HepG2 (cell line): ENCODE measurements at regions not wholly inside any gene's neighbourhood (a gene's known extent, or its start where the extent isn't known, plus 50 kb on each side); places are given as distances from the start of the nearest gene placed in this dataset.

Experiments used
- ATAC-seq: fragments of 200-7000 bp; cut with Tn5 transposase; 3 replicates; pipeline ENCODE4 v1.9.1; 2020; ENCODE audit warnings: mild to moderate bottlenecking, moderate library complexity
- BruUV-seq: library from RNA; stranded (reverse); fragments of 400-500 nt; replicated peaks from 2 replicates; lab custom pipeline; 2021; lab: Mats Ljungman, UMichigan
- CTCF ChIA-PET: fragments of 300-600 bp; formaldehyde crosslinking; extraction: SDS; loops from one replicate; lab custom pipeline; 2021; ENCODE audit warnings: low total read pairs, inconsistent platforms, low intra/inter-chr PET ratio; lab: Yijun Ruan, JAX
- POLR2A ChIA-PET: fragments of 350-600 bp; sonication (Branson Sonifier 250); formaldehyde crosslinking; loops from one replicate; lab custom pipeline; 2020; ENCODE audit warnings: antibody characterized with exemption, inconsistent platforms; lab: Yijun Ruan, JAX
- DNase-seq: peaks from one replicate; pipeline ENCODE4 v3.0.0-alpha.2; 2015; ENCODE audit warnings: low spot score
- FAIRE-seq: peaks from 3 replicates; lab custom pipeline; 2011; peaks lifted over from hg19 to GRCh38; lab: Jason Lieb, UNC
- H2AFZ ChIP-seq: one replicate; pipeline ENCODE4 v1.6.1; 2011; ENCODE audit warnings: low read length, inconsistent platforms
- H3K27ac ChIP-seq: fragments of 300-600 bp; 3 replicates; pipeline ENCODE4 v1.8.0; 2011; ENCODE audit warnings: mixed run types, mild to moderate bottlenecking, mixed read lengths, low read length, inconsistent platforms; ENCODE audit not compliant: insufficient read depth; ENCODE audit errors: extremely low read length
- H3K27me3 ChIP-seq, 2 experiments: fragments of 200-600 bp in 1 of 2; 2 replicates in 1 of 2; 3 replicates in 1 of 2; pipeline versions ENCODE4 v1.6.0 to v1.8.0; 2011; ENCODE audit warnings: low read length in 2 of 2, mild to moderate bottlenecking in 2 of 2, moderate library complexity in 2 of 2, inconsistent platforms in 1 of 2; ENCODE audit not compliant: insufficient read depth in 2 of 2, control insufficient read depth in 1 of 2
- H3K36me3 ChIP-seq, 2 experiments: fragments of 200-600 bp in 1 of 2; replicated peaks in 1 of 2; 2 replicates in 1 of 2; 3 replicates in 1 of 2; pipeline versions ENCODE4 v1.5.1 to v1.8.0; 2011; ENCODE audit warnings: low read length in 2 of 2, inconsistent platforms in 1 of 2; ENCODE audit not compliant: insufficient read depth in 2 of 2, control insufficient read depth in 1 of 2
- H3K4me1 ChIP-seq: 2 replicates; pipeline ENCODE4 v1.5.1; 2012; ENCODE audit warnings: low read length, inconsistent platforms; ENCODE audit not compliant: insufficient read depth
- H3K4me2 ChIP-seq: 2 replicates; pipeline ENCODE4 v1.6.0; 2011; ENCODE audit warnings: low read depth, low read length, inconsistent platforms
- H3K4me3 ChIP-seq, 3 experiments: fragments of 200-600 bp in 1 of 3; sonication (generic), shearing (Covaris generic) in 1 of 3; replicated peaks in 1 of 3; 2 replicates each; pipeline ENCODE4 v1.5.1; 2011 to 2016; ENCODE audit warnings: low read length in 3 of 3, inconsistent platforms in 2 of 3, low read depth in 2 of 3, mild to moderate bottlenecking in 2 of 3, control low read depth in 1 of 3, mixed read lengths in 1 of 3; ENCODE audit not compliant: insufficient read depth in 1 of 3
- H3K79me2 ChIP-seq: one replicate; pipeline ENCODE4 v1.6.1; 2011; ENCODE audit warnings: low read length, inconsistent platforms; ENCODE audit not compliant: insufficient read depth
- H3K9ac ChIP-seq: 2 replicates; pipeline ENCODE4 v1.6.0; 2011; ENCODE audit warnings: mild to moderate bottlenecking, low read depth, low read length, inconsistent platforms; ENCODE audit not compliant: insufficient read depth
- H3K9me3 ChIP-seq: 2 replicates; pipeline ENCODE4 v1.5.1; 2012; ENCODE audit warnings: mild to moderate bottlenecking, low read length
- H4K20me1 ChIP-seq: 2 replicates; pipeline ENCODE4 v1.6.0; 2011; ENCODE audit warnings: inconsistent platforms, mild to moderate bottlenecking, low read length, moderate library complexity; ENCODE audit not compliant: insufficient read depth
- E2F2 ChIP-seq: sonication (generic); formaldehyde crosslinking; IDR thresholded peaks from 2 replicates; pipeline ENCODE4 v1.4.0; 2020; ENCODE audit warnings: missing genetic modification reagents, borderline replicate concordance
- HMGXB3 ChIP-seq: sonication (generic); formaldehyde crosslinking; IDR thresholded peaks from 2 replicates; pipeline ENCODE4 v1.4.0; 2020; ENCODE audit warnings: missing genetic modification reagents, borderline replicate concordance
- JUNB ChIP-seq: sonication (generic); formaldehyde crosslinking; IDR thresholded peaks from 2 replicates; pipeline ENCODE4 v1.8.0; 2022; ENCODE audit warnings: missing genetic modification reagents, mild to moderate bottlenecking, borderline replicate concordance
- MAF1 ChIP-seq: sonication (generic); formaldehyde crosslinking; IDR thresholded peaks from 2 replicates; pipeline ENCODE4 v1.5.0; 2020; ENCODE audit warnings: missing genetic modification reagents, borderline replicate concordance
- MAFF ChIP-seq: IDR thresholded peaks from 2 replicates; pipeline ENCODE4 v1.6.1; 2011; ENCODE audit warnings: low read depth, low read length, improper control_type of control experiment
- SIX4 ChIP-seq: sonication (generic); formaldehyde crosslinking; IDR thresholded peaks from 2 replicates; pipeline ENCODE4 v1.4.0; 2020; ENCODE audit warnings: missing genetic modification reagents
- SMAD3 ChIP-seq: sonication (generic); formaldehyde crosslinking; IDR thresholded peaks from 2 replicates; pipeline ENCODE4 v1.4.0; 2020; ENCODE audit warnings: missing genetic modification reagents
- TFAP4 ChIP-seq: sonication (generic); IDR thresholded peaks from 2 replicates; pipeline ENCODE4 v1.6.1; 2016; ENCODE audit warnings: low read depth, borderline replicate concordance
- ZFP90 ChIP-seq: sonication (generic); formaldehyde crosslinking; IDR thresholded peaks from 2 replicates; pipeline ENCODE4 v1.8.0; 2022; ENCODE audit warnings: missing genetic modification reagents, mild to moderate bottlenecking, inconsistent platforms, borderline replicate concordance
- ZFX ChIP-seq: sonication (generic); formaldehyde crosslinking; IDR thresholded peaks from 2 replicates; pipeline ENCODE4 v1.4.0; 2020; ENCODE audit warnings: mild to moderate bottlenecking, low read depth, missing genetic modification reagents, moderate library complexity
- ZNF10 ChIP-seq: sonication (generic); formaldehyde crosslinking; IDR thresholded peaks from 2 replicates; pipeline ENCODE4 v1.4.0; 2020; ENCODE audit warnings: mild to moderate bottlenecking, low read depth, missing genetic modification reagents, borderline replicate concordance
- ZNF264 ChIP-seq: sonication (generic); formaldehyde crosslinking; IDR thresholded peaks from 2 replicates; pipeline ENCODE4 v1.4.0; 2020; ENCODE audit warnings: missing genetic modification reagents
- ZNF337 ChIP-seq: sonication (generic); formaldehyde crosslinking; IDR thresholded peaks from 2 replicates; pipeline ENCODE4 v1.5.1; 2020; ENCODE audit warnings: missing genetic modification reagents, low read depth, mild to moderate bottlenecking, borderline replicate concordance
- WGBS: methylation state at CpG from one replicate; pipeline ENCODE4 v1.1.6; 2017; ENCODE audit warnings: low lambda C conversion rate; 5-methylcytosine and 5-hydroxymethylcytosine counted together
- in situ Hi-C: cut with HindIII; loops from 2 replicates; pipeline ENCODE4 v1.10.0; 2017; ENCODE audit warnings: low pct_unique_long_range_greater_than_20kb; ENCODE audit not compliant: extremely low pct_ligation_motif_present
- intact Hi-C: fragments of 100-400 bp; cut with micrococcal nuclease; formaldehyde crosslinking; loops from one replicate; pipeline ENCODE4 v1.10.0; 2022; ENCODE audit not compliant: unreplicated experiment
- TF ChIP-seq, protein P1 (sequence below): sonication (generic); formaldehyde crosslinking; conservative IDR thresholded peaks from 2 replicates; pipeline ENCODE4 v1.4.0; 2020; ENCODE audit warnings: missing genetic modification reagents

- no peak for TF ChIP-seq HMGXB3
- no peak for TF ChIP-seq E2F2 (CRISPR knock-in tag)
- TF ChIP-seq MAF1 (CRISPR knock-in tag), result no peak
- TF ChIP-seq, all 625 proteins: peak for 0
These were observed 89.2 kb downstream of the RTL6 start (continued) for GRCh38 chr22:44408829-44409192.

- DNase-seq (no peak), FAIRE-seq (no peak), ATAC-seq (no peak)
- no peak overlapping the region for H3K27ac ChIP-seq
- no peak overlapping the region for H2AFZ ChIP-seq
- no peak overlapping the region for H3K4me3 ChIP-seq
- WGBS, result 26% methylated on average over 17 of the region's 21 CpGs
- H3K36me3 ChIP-seq, result no peaks in the 10 kb centered on the region
- ChIA-PET CTCF (no interaction called here), POLR2A (no interaction called here)
- no peak overlapping the region for H3K9ac ChIP-seq
- in situ Hi-C loops (no loop called here), intact Hi-C loops (no loop called here)
- H3K27me3 ChIP-seq, result peaks cover 11 to 58% of the 10 kb centered on the region in 2 experiments
- peaks cover 20% of the 10 kb centered on the region for H3K4me1 ChIP-seq
- H3K4me2 ChIP-seq, result no peak overlapping the region
- BruUV-seq, result no TSS peak
- no peaks in the 10 kb centered on the region for H3K9me3 ChIP-seq
- H3K79me2 ChIP-seq, result no peaks in the 10 kb centered on the region
- H4K20me1 ChIP-seq, result no peaks in the 10 kb centered on the region
- TF ChIP-seq ZNF337 (CRISPR knock-in tag) (no peak), ZNF10 (CRISPR knock-in tag) (no peak), MAFF (peak; percentile 84), ZNF264 (no peak), SMAD3 (CRISPR knock-in tag) (no peak), TFAP4 (no peak), ZFX (CRISPR knock-in tag) (no peak), SIX4 (CRISPR knock-in tag) (no peak), ZFP90 (CRISPR knock-in tag) (no peak), JUNB (no peak)
- TF ChIP-seq, protein P1, sequence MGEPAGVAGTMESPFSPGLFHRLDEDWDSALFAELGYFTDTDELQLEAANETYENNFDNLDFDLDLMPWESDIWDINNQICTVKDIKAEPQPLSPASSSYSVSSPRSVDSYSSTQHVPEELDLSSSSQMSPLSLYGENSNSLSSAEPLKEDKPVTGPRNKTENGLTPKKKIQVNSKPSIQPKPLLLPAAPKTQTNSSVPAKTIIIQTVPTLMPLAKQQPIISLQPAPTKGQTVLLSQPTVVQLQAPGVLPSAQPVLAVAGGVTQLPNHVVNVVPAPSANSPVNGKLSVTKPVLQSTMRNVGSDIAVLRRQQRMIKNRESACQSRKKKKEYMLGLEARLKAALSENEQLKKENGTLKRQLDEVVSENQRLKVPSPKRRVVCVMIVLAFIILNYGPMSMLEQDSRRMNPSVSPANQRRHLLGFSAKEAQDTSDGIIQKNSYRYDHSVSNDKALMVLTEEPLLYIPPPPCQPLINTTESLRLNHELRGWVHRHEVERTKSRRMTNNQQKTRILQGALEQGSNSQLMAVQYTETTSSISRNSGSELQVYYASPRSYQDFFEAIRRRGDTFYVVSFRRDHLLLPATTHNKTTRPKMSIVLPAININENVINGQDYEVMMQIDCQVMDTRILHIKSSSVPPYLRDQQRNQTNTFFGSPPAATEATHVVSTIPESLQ (CRISPR knock-in tag), result no peak
These were observed 89.8 kb downstream of the RTL6 start for GRCh38 chr22:44407987-44408828.
